ENCODE measurements at regions not wholly inside any gene's neighbourhood (a gene's known extent, or its start where the extent isn't known, plus 50 kb on each side); places are given as distances from the start of the nearest gene placed in this dataset.

DNA sequence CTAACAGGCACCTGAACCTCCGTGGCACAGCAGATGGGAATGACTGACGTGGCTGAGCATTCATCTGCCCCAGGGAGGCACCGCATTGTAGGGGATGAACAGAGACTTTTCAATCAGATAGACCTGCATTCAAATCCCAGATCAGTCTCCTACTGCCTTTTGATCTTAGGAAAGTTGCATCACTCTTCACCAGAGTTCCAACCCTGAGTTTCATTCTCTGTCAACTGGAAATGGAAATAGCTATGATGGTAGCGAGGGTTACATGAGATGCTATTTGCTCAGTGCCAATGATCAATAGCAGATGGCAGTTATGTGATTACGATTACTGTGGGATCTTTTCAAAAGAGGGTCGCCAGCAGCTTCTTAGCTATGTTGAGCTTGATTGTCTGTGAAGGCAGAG lies 189.3 kb upstream of the RFC3 start:
- no peak for DNase-seq (ENCODE audit: low read depth)

DNA sequence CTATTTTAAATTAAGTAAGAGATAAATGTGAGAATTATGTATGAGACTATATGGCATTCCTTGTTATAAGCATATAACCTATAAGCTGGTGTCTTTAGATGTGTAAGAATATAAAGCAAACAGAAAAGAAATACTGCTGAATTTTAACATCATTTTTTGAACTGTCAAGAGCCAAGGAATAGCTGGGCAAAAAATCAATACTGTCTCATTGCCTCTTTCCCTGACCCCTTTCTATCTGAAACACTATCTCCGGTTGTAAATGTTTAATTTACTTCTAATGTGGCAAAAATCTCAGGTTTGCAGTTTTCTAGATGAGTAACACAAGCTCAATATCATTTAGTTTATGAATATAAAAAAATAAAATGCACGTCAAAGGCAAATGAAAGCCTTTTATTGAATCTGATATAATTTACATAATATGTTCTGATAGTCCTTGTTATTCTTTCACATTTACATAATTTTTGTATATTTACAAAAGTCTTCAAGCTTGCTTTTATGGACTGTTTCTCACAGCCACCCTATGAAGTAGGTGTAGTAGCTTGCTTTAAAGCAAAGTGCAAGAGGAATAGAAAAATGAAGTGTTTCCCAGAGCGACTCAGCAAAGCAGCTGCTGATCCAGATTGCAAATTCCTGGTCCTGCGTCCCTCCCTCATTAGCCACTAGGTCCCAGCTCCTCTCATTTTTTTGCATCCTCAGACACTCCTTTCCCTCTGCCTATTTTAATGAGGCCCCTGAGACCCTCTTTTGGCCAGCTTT lies 188.2 kb upstream of the RFC3 start:
- no peak for DNase-seq (ENCODE audit: low read depth)

DNA sequence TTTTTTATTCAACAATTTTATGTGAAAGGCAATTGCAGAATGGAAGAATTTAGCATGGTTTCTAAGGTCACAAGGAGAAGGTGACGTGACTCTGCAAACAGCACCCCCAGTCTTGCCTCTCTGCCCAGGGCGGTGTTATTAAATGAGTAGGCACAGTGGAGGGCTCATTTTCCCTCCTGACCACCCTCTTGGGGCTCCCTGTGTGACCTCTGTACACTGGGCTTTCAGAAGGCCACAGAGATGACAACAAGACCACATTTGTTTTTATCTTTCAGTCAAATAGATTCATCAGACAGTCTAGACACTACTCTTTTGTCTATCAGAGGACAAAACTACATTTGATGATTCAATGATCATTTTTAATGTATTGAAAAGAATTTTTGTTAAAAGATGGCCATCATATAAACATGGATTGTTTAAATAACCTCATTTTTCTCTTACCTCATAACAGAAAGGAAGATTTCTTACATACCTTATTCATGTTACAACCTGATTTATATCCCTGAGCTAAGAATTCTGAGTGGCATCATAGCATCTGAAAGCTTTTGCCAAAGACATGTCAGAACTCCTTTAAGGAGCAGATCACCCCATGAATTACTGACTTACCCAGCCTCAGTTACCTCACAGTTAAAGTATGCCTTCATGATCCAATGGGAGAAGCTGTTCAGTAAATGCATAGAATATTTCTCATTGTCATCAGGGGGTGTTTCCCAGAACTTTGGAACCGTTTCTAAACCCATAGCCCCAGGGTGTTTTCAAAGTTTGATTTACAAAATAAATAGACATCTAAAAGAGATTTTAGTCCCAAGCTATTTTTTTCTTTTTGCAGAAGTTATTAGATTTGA lies 184.0 kb upstream of the RFC3 start:
- no peak for DNase-seq (ENCODE audit: low read depth)

DNA sequence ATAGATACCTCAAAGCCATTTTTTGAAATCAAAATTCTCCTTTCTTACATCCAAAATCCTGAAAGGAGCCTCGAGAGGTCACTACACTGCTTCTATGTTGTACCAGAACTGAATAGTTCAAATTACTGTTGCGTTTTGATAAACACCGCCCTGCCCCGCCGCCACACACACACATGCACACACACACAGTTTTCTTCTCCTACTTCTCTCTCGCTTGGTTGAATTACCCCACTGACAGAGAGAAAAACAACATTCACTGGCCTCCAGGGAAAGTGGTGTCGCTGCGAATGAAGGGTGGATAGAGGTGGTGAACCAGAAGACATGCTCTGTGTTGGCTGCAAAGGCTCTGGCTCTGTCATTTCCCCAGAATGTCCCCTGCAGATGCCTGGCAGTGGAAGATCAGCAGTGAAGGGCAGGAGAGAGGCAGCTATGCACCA lies 183.4 kb upstream of the RFC3 start:
- DNase-seq (ENCODE audit: low read depth), result no peak

DNA sequence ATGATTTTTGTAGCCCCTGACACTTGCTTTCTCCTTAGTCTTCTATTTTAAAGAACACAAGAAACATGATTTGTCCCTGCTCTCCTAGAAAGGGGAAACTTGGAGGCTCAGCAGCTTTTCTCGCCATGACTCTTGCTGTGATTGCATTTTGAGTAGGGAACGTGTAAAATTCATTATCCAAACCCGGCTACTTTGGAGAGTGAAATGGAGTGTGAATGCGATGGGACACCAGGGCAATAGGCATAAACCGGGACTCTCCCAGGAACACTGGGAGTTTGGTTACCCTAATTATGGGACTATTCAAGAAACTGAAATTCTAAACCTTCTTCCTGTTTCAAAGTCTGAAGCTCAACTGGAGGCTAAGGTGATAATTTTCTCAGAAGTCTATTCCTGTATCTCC lies 181.7 kb upstream of the RFC3 start:
- no peak for DNase-seq (ENCODE audit: low read depth)

DNA sequence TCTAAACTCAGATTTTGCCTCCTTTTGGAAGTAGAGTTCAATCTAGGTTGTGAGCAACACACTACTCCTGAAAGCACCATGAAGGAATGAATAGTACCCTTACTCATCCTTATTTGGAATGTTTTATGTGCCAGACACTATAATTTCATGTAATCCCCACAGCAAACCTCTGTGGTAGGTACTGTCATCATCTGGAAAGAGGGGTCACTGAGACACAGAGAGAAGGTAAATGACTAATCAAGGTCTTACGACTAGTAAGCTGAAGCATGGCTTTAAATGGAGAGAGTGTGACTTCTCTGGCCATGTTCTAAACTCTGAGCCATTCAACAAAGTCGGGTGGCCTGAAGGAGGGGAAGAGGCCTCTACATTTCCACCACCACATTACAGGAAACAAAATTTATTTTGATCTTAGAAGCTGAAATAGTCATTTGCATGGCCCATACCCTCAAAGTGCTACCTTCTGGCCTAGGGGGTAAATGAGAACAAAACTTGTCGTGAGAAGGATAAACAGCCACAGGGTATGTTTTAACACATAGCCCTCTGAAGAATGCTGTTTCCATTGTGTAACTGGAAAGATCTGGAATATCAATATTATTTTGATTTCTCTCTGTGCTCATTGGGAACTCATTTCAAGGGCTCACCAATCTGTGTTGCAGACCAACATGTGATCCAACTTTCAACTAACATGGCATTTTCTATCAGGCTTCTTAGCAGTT lies 180.8 kb upstream of the RFC3 start:
- no peak for DNase-seq (ENCODE audit: low read depth)

DNA sequence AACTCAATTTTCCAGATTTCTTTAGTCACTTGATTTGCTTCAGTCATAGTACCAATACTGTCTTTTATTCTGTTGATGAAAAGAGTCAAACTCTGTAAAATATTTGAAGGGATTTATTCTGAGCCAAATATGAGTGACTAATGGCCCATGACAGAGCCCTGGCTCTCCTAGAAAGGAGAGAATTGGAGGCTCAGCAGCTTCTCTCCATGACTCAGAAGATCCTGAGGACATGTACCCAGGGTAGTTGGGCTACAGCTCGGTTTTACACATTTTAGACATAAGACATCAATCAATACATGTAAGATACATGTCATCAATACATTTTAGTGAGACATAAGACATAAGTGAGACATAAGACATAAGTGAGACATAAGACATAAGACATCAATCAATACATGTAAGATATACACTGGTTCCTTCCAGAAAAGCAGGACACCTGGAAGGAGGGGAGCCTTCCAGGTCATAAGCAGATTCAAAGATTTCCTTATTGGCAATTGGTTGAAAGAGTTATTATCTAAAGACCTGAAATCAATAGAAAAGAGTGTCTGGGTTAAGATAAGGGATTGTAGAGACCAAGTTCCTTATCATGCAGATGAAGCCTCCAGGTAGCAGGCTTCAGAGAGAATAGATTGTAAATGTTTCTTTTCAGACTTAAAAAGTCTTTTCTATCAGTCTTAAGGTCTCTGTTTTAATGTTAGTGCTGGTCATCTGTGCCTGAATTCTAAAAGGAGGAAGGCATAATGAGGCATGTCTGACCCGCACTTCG lies 179.8 kb upstream of the RFC3 start:
- no peak for DNase-seq (ENCODE audit: low read depth)

DNA sequence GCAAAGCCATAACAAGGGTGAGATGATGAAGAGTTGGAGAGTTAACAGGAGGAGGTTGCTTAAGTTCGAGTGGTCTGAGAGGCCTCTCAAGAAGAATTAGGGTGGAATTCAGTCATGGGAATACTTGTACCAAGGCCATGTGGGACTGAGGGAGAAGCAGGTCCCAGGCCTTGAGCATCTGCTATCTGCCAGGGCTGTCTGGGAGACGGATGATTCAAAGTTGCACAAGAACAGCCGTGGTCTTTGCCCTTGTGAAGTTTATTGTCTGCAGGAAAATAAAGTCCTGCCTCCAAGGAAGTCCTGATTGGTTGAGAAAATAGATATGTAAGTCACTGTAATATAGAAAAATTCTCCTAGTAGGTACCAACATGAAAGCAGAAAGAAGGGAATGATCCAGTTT lies 178.8 kb upstream of the RFC3 start:
- no peak for DNase-seq (ENCODE audit: low read depth)

DNA sequence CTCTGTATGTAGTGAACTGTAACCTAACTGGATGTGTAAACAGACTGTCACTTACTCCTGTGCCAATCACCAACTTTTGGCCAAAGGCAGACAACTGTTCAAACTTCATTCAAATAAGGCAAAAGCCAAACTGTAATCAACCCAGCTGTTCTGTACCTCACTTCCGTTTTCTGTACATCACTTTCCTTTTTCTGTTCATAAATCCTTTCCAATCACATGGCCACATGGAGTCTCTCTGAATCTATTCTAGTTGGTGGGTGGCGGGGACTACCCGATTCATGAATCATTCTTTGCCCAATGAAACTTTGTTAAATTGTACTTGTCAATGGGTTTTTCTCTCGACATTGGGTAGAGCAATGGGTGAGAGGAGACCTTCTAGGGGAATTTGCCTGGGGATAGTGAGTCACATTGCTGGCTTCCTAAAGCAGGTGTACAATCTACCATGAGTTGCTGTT lies 178.3 kb upstream of the RFC3 start:
- DNase-seq (ENCODE audit: low read depth), result peak; percentile 41

DNA sequence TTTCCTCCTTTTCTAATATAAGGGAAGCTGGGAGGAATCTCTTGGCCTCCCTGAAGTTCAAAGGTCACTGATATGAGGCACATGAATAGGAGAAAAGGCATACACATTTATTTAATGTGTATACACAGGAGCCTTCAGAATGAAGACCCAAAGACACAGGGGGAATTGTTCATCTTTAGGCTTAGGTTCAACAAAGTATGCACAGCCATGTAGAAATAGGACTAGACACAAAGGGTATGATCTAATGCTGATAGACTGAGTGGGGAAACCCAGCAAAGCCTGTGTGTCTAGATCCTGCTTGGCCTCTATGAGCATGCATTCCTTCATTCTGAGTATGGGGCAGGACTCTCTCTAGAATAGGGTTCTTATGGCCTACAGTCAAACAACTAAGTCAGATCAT lies 177.1 kb upstream of the RFC3 start:
- no peak for DNase-seq (ENCODE audit: low read depth)

DNA sequence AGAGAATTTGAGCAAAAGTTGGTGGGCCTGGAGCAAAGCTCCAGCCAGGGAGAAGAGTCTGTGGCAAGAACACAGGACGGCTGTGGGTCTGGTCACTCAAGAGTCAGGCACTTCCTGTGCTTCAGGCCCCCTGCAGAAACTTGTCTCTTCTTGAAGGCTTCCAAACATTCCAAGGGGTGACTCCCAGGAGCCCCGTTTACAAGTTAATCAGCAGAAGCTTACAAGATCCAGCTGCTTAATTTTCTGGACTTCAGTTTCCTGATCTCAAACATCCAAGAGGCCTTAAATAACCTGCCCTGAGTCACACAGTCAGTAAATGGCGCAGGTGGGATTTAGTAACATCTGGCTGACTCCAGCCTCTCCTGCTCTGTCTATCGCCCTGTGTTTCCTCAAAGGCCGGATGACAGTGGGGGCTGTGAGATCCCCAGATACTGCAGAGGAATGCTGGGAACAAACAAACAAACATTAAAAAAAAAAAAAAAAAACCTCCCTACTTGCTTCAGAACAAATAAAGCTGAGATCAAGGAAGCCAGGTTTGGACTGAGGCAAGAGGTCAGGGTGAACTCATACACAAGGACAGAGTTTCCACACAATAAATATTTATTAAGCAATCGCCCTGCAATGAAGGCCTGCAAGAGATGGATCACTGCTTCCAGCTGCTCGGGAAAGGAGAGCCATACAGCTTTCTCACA lies 175.4 kb upstream of the RFC3 start:
- no peak for DNase-seq (ENCODE audit: low read depth)

DNA sequence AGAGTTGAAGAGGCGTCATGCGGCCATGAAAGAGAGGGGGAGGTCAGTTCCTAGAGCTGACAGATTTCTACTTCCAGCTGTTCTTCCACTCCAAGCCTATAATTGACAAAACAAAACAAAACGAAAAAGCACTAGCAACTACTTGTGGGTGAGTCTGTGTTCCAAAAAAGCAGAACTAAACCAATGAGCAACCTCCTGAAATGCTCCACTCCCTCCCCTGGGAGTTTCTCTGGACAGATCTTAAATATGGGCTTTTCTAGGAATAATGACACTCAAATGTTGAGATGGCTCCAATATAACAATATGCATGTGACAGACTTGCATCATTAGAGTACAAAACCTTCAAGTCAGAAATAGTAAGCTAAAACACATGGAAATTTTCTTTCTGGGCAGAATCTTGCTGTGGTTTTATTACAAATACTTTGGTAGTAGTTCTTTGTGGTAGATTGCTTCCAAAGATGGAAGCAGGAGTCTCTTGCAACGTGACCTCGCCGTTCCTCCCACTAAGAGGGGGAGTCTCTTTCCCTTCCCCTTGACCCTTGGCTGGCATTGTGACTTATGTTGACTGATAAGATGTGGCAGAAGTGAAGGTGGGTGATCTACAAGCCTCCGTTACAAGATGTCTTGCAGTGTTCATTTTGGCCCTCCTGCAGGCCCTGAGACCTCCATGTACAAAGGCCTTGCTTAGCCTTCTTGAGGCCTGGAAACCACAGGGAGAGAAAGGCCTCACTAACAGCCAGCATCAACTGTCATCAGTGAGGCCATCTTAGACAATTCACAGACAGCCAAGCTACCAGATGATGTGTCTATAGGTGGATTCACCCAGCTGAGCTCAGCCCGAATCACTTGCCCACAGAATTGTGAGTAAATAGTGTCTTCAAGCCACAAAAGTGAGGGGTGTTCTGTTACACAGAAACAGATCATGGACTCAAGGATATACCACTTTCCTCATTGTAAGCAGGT lies 173.1 kb upstream of the RFC3 start:
- no peak for DNase-seq (ENCODE audit: low read depth)

DNA sequence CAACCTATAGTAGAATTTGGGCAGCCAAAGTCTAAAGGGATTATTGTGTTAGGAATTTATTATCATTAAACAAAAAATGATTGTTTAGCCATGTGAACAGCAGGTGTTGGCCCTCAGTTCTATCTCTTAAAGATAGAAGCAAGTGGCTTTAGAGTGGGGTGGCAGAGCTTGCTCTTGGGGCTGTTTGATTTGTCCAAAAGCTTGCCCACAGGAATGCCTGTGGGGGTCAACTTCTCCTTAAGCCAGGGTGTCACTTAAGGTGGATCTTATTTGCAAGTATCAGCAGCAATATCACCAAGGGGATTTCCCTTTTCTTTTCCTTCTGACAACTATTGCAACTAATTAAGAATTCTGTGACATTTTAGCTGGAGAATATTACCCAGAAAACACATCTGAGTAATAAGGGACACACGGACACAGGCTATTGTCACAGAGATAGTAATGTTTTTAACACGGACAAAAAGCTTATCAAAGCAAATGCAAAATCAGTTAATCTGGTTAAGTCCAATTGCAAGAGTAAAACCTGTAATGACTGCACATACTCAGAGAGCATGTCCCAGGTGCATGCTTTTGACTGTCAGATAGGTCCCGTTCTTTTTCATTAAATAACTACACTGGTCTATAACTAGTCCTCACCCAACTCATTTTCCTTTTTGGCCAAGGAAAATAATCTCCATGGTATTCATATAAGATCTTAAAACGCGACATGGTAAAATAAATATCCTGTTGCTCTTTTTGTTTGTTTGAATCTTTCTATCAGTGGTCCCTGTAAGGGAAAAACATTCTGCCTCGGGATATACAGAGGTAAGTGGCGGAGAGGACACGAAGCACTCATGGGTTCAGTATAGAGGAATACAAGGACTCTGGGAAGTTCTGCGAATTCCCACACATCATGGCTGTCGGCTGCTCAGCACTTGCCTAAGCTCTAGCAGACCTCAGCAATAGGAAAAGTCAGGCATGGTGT lies 172.1 kb upstream of the RFC3 start:
- DNase-seq (ENCODE audit: low read depth), result no peak

DNA sequence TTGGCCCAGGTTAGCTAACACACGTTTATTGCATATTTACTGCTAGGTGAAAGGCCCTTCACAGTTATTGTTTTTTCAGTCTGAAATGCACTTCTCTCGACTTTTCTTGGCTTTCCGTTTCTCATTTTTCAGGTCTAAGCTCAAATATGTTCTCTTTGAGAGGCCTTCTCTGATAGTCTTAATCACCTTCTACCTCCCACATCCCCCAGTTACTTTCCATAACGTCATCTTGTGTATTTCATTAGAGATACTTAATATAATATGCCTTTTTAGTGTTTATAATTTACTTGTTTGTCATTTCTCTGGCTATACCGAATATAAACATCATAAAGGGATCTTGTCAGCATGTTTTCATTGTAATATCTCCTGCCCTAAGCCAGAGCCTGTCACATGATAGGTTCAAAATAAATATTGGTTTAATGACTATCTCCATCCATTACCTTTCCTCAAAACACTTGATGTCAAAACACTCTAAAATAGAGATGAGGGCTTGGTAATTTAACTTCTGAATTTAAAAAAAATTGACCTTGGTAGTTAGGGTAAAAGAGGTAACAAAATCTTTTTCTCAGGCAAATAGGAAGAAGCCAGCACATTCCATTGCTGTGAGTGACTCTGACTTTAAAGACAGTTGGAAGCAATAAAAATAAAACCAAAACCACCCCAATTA lies 168.6 kb upstream of the RFC3 start:
- DNase-seq (ENCODE audit: low read depth), result no peak

DNA sequence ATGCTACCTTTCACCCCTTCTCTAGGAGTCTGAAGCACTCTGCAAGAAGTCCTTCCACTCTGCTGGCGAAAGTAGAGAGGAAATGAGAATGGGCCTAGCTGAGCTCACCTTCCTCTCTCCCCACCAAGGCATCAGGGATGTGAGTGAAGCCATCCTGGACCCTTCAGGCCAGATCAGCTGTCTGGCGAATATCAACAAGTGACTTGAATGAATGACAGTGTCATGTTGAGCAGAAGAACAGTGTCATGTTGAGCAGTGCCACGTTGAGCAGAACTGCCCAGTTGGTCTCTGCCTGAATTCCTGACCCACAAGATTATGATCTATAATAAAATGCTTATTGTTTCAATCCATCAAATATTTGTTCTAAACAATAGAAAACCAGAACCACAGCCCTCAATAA lies 166.2 kb upstream of the RFC3 start:
- DNase-seq (ENCODE audit: low read depth), result no peak

DNA sequence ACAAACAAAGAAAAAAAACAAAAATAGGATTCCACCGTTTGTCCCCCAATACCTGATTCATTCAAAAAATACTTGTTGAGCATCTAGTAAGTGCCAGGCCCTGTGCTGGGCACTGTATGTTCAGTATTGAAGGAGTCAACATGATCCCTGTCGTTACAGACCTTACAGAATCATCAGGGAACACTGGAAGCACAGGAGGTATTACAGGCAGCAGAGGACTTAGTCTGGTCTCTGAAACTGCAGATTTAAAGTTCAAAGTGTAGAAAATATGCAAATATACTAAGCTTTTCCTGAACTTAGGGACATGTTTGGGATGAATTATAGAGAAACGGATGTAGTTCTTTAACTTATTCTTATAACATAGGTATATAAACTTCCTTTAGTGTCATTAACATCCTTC lies 160.7 kb upstream of the RFC3 start:
- no peak for DNase-seq (ENCODE audit: low read depth)

DNA sequence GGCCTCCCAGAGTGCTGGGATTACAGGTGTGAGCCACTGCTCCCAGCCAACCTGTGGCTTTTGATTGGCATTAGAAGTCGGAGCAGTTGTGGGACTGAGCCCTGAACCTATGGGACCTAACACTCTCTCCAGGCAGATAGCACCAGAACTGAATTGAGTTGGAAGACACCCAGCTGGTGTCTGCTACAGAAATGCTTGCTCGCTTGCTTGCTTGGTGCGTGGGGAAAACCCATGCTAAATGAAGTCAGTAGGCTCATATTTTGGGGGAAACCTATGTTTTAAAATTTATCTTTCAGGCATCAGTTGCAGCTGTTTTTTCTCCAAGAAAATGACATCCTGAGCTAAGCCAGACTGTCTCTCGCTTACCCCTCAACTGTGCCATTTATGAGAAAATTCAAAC lies 158.5 kb upstream of the RFC3 start:
- no peak for DNase-seq (ENCODE audit: low read depth)

DNA sequence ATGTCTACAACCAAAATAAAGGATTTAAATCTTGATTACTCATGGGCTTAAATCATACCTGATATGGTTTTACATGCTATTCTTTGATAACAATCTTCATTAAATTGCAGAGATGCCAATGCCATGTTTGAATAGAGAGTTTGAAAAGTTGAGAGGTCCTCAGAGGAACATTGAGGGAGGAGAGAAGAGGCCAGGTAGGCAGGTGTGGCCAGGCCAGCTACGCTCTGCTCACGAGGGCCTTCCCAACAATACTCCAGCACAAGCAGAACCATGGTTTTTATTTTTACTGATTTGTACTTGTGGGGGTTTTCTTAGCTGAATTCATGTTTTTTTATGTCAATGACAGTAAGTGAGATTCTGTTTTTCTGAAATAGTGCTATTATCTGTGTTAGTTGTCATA lies 158.1 kb upstream of the RFC3 start:
- DNase-seq (ENCODE audit: low read depth), result no peak

DNA sequence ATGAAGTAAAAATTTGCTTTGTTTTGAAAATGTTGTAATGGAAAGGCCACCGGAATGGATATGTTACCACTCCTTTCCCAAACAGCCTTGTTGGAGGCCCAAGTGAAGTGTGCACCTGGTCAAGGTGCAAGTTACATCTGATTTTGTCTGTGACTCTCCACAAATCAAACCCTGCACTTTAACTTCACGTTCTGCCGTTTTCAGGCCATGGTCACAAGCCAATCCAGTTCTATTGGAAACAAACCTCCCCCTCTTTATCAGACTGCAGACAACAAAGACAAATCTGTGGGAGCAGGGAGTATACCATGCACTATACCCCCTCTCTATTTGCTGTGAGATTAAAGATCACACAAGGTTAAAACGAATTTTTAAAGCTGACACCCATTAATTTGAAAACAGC lies 155.6 kb upstream of the RFC3 start:
- DNase-seq (ENCODE audit: low read depth), result no peak

All from activated T-cell treated with anti-CD3 and anti-CD28 coated beads for 24 hours (primary cell).